Neural progenitor cell (in vitro differentiated cells): ENCODE measurements at regions not wholly inside any gene's neighbourhood (a gene's known extent, or its start where the extent isn't known, plus 50 kb on each side); places are given as distances from the start of the nearest gene placed in this dataset.
A peak's percentile ranks its signal among the peaks of the same experiment; 100 is the strongest.

Source experiments
- DNase-seq: peaks from one replicate; pipeline ENCODE4 v3.0.0-alpha.2; 2016; ENCODE audit warnings: low spot score
- H2AFZ ChIP-seq: fragments of 200-600 bp; sonication (generic); replicated peaks from 2 replicates; pipeline ENCODE4 v1.6.1; 2016; ENCODE audit warnings: antibody characterized with exemption
- H3F3A ChIP-seq: fragments of 200-600 bp; sonication (generic); 2 replicates; pipeline ENCODE4 v1.6.1; 2016; ENCODE audit warnings: antibody characterized with exemption, low read depth
- H3K27ac ChIP-seq: fragments of 200-600 bp; sonication (generic); 2 replicates; pipeline ENCODE4 v1.5.1; 2016; ENCODE audit warnings: mild to moderate bottlenecking
- H3K27me3 ChIP-seq: fragments of 200-600 bp; sonication (generic); 2 replicates; pipeline ENCODE4 v1.6.1; 2016; ENCODE audit warnings: mild to moderate bottlenecking, moderate library complexity
- H3K36me3 ChIP-seq: fragments of 200-600 bp; sonication (generic); 2 replicates; pipeline ENCODE4 v1.5.1; 2016
- H3K4me1 ChIP-seq: fragments of 200-600 bp; sonication (generic); 2 replicates; pipeline ENCODE4 v1.6.1; 2016; ENCODE audit warnings: mixed run types
- H3K4me2 ChIP-seq: fragments of 200-600 bp; sonication (generic); 2 replicates; pipeline ENCODE4 v1.6.1; 2016
- H3K4me3 ChIP-seq: fragments of 200-600 bp; sonication (generic); 2 replicates; pipeline ENCODE4 v1.5.1; 2016
- H3K79me2 ChIP-seq: fragments of 200-600 bp; sonication (generic); 2 replicates; pipeline ENCODE4 v1.6.1; 2016; ENCODE audit warnings: low read depth
- H3K9ac ChIP-seq: fragments of 200-600 bp; sonication (generic); 2 replicates; pipeline ENCODE4 v1.6.1; 2016
- H3K9me3 ChIP-seq: fragments of 200-600 bp; sonication (generic); 2 replicates; pipeline ENCODE4 v1.5.1; 2016; ENCODE audit warnings: low read depth
- H4K20me1 ChIP-seq: fragments of 200-600 bp; sonication (generic); 2 replicates; pipeline ENCODE4 v1.6.1; 2016; ENCODE audit warnings: low read depth
- H3K27ac Mint-ChIP-seq: 3 replicates; pipeline ENCODE4 v1.8.0; 2021; ENCODE audit warnings: mixed read lengths
- H3K27me3 Mint-ChIP-seq: 2 replicates; pipeline ENCODE4 v1.8.0; 2022; ENCODE audit warnings: low read depth, mild to moderate bottlenecking, inconsistent platforms, moderate library complexity, mixed read lengths; ENCODE audit not compliant: insufficient read depth
- H3K36me3 Mint-ChIP-seq: 3 replicates; pipeline ENCODE4 v1.8.0; 2021; ENCODE audit warnings: mixed read lengths
- H3K4me1 Mint-ChIP-seq: 3 replicates; pipeline ENCODE4 v1.8.0; 2021; ENCODE audit warnings: mixed read lengths
- H3K4me3 Mint-ChIP-seq: 3 replicates; pipeline ENCODE4 v1.8.0; 2021; ENCODE audit warnings: mild to moderate bottlenecking, moderate library complexity, mixed read lengths
- H3K9me3 Mint-ChIP-seq: 3 replicates; pipeline ENCODE4 v1.8.0; 2020; ENCODE audit warnings: mixed read lengths
- EZH2 ChIP-seq: fragments of 200-600 bp; sonication (generic); IDR thresholded peaks from 2 replicates; pipeline ENCODE4 v1.6.1; 2017; ENCODE audit warnings: antibody characterized with exemption, mild to moderate bottlenecking, moderate library complexity
- EZH2phosphoT487 ChIP-seq: fragments of 200-600 bp; sonication (generic); IDR thresholded peaks from 2 replicates; pipeline ENCODE4 v1.6.1; 2017; ENCODE audit warnings: antibody characterized with exemption
- TF ChIP-seq, protein P1 (sequence below): fragments of 200-600 bp; sonication (generic); IDR thresholded peaks from 2 replicates; pipeline ENCODE4 v1.5.1; 2017; ENCODE audit warnings: antibody characterized with exemption, mild to moderate bottlenecking

DNA sequence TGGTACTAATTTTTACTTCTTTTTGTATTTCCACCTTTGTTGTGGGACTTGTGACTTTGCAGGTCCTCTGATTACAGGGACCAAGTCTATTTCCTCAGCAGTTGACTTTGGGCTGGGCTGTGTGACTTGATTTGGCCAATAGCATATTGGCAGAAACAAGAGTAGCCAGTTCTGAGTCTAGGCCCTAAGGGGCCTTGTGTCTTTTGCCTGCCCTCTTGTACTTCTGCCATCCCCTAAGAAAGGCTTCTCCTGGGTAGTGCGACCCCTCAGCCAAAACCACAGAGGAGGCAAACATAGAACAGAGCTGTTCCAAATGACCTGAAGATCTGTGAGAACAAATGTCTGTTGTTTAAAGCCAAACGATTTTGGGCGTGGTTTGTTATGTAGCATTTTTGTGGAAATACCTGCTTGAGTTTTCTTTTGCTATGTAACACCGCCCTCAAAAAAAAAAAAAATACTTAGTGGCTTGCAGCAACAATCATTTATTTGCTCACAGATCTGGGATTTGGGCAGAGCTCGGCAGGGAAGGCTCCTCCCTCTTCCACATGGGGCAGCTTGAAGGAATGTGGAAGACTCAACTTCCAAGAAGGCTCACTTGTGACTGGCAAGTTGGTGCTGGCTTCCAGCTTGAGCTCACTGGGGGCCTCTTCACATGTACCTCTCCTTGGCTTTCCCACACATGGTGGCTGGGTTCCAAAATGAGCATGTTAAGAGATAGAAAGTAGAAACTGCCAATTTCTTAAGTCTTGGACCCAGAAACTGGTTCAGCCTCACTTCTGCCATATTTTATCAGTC, 423.0 kb upstream of the CNKSR2 start:
- Histone ChIP-seq H3K4me1 (peaks cover 17% of the 10 kb centered on the region), H3K9me3 (no peaks in the 10 kb centered on the region), H3K36me3 (no peaks in the 10 kb centered on the region), H4K20me1 (no peaks in the 10 kb centered on the region), H3F3A (no peaks in the 10 kb centered on the region), H3K27me3 (no peaks in the 10 kb centered on the region), H3K4me2 (no peak overlapping the region), H3K79me2 (no peaks in the 10 kb centered on the region), H2AFZ (no peak overlapping the region), H3K4me3 (no peak overlapping the region), H3K27ac (no peak overlapping the region), H3K9ac (no peak overlapping the region)
- TF ChIP-seq EZH2, result no peak
- TF ChIP-seq, protein P1, sequence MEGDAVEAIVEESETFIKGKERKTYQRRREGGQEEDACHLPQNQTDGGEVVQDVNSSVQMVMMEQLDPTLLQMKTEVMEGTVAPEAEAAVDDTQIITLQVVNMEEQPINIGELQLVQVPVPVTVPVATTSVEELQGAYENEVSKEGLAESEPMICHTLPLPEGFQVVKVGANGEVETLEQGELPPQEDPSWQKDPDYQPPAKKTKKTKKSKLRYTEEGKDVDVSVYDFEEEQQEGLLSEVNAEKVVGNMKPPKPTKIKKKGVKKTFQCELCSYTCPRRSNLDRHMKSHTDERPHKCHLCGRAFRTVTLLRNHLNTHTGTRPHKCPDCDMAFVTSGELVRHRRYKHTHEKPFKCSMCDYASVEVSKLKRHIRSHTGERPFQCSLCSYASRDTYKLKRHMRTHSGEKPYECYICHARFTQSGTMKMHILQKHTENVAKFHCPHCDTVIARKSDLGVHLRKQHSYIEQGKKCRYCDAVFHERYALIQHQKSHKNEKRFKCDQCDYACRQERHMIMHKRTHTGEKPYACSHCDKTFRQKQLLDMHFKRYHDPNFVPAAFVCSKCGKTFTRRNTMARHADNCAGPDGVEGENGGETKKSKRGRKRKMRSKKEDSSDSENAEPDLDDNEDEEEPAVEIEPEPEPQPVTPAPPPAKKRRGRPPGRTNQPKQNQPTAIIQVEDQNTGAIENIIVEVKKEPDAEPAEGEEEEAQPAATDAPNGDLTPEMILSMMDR, result no peak
- TF ChIP-seq EZH2phosphoT487, result no peak
- Mint-ChIP-seq H3K9me3 (no peaks in the 10 kb centered on the region), H3K4me3 (no peak overlapping the region), H3K36me3 (no peaks in the 10 kb centered on the region), H3K4me1 (peaks cover 14% of the 10 kb centered on the region), H3K27me3 (peaks cover 4% of the 10 kb centered on the region), H3K27ac (no peak overlapping the region)
- DNase-seq, result no peak

DNA sequence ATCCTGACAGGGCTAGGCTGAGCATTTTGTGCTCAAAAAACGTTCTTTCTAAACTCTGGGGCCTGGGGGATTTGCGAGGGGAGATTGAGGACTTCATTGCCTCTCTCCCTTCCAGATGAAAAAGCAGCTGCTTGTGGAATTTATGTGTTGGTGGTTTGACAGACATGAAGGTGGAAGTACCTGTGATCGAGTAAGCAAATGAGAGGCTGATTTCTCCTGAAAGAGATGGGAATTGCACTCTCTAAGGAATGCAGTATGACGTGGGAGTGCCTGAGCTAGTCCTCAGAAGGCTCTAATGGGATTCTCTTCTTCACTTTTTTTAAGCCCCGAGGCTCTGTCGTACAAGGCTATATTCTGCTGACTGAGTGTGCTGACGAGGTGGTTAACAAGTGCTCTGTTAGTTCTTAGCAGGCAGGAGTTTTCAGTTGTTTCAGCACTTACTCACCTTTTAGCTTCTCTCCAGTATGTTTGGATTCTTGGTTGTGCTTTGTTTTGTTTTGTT, 426.8 kb upstream of the CNKSR2 start:
- no peak overlapping the region for H3K27ac Mint-ChIP-seq
- H3K4me3 Mint-ChIP-seq, result peak overlapping the region; percentile 4
- peak; percentile 32 for DNase-seq
- peaks cover 19% of the 10 kb centered on the region for H3K4me1 ChIP-seq
- H2AFZ ChIP-seq, result peak overlapping the region; percentile 7
- no peak overlapping the region for H3K9ac ChIP-seq
- no peaks in the 10 kb centered on the region for H3K9me3 Mint-ChIP-seq
- no peak for TF ChIP-seq EZH2phosphoT487
- TF ChIP-seq, protein P1, result no peak
- no peak for TF ChIP-seq EZH2
- no peak overlapping the region for H3K27ac ChIP-seq
- H3K9me3 ChIP-seq, result no peaks in the 10 kb centered on the region
- no peaks in the 10 kb centered on the region for H3K79me2 ChIP-seq
- no peaks in the 10 kb centered on the region for H3F3A ChIP-seq
- no peaks in the 10 kb centered on the region for H3K36me3 Mint-ChIP-seq
- no peaks in the 10 kb centered on the region for H3K36me3 ChIP-seq
- H4K20me1 ChIP-seq, result no peaks in the 10 kb centered on the region
- no peaks in the 10 kb centered on the region for H3K27me3 ChIP-seq
- peak overlapping the region; percentile 43 for H3K4me2 ChIP-seq
- no peak overlapping the region for H3K4me3 ChIP-seq
- peaks cover 14% of the 10 kb centered on the region for H3K4me1 Mint-ChIP-seq
- H3K27me3 Mint-ChIP-seq, result peaks cover 4% of the 10 kb centered on the region

DNA sequence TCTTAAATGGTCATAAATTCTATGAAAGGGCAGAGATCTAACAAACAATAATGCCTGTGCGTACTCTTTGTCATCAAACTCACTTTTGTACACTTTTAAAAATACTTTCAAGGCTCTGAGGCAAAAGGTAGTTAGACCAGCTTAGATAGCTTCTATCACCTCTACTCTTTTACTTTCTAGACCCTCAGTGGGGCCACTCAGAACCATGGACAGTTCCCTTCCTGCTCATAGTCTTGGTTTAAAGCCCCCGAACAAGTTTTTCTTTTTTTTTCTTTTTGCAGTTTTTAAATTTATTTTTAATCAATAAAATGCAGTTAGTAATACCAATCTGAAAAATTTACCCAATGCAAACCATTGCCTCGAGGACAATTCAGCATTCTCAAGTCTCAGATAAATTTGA, 460.5 kb upstream of the CNKSR2 start:
- no peaks in the 10 kb centered on the region for H4K20me1 ChIP-seq
- TF ChIP-seq, protein P1, result no peak
- no peak for TF ChIP-seq EZH2phosphoT487
- no peak for TF ChIP-seq EZH2
- H3K27ac Mint-ChIP-seq, result no peak overlapping the region
- H3K4me1 Mint-ChIP-seq, result no peaks in the 10 kb centered on the region
- no peaks in the 10 kb centered on the region for H3K27me3 Mint-ChIP-seq
- H3K36me3 ChIP-seq, result no peaks in the 10 kb centered on the region
- H3K4me1 ChIP-seq, result no peaks in the 10 kb centered on the region
- H3K79me2 ChIP-seq, result no peaks in the 10 kb centered on the region
- H3K4me2 ChIP-seq, result no peak overlapping the region
- peaks cover 5% of the 10 kb centered on the region for H3K9me3 ChIP-seq
- H3F3A ChIP-seq, result no peaks in the 10 kb centered on the region
- no peak overlapping the region for H3K4me3 Mint-ChIP-seq
- no peak overlapping the region for H3K27ac ChIP-seq
- H2AFZ ChIP-seq, result no peak overlapping the region
- no peaks in the 10 kb centered on the region for H3K9me3 Mint-ChIP-seq
- no peak overlapping the region for H3K9ac ChIP-seq
- H3K4me3 ChIP-seq, result no peak overlapping the region
- no peaks in the 10 kb centered on the region for H3K27me3 ChIP-seq
- DNase-seq, result peak; percentile 54
- no peaks in the 10 kb centered on the region for H3K36me3 Mint-ChIP-seq
